GM18517 (cell line): ENCODE measurements at regions not wholly inside any gene's neighbourhood (a gene's known extent, or its start where the extent isn't known, plus 50 kb on each side); places are given as distances from the start of the nearest gene placed in this dataset.
"Not testable (repeated sequence)": the region's sequence is repeated elsewhere in the genome, so short reads cannot be mapped to it uniquely, and the experiment has no call there.

ENCODE experiments used
- ATAC-seq: cut with Tn5 transposase; IDR thresholded peaks from one replicate; pipeline ENCODE4 v1.9.1; 2021; ENCODE audit warnings: mild to moderate bottlenecking, moderate library complexity; ENCODE audit not compliant: unreplicated experiment

DNA sequence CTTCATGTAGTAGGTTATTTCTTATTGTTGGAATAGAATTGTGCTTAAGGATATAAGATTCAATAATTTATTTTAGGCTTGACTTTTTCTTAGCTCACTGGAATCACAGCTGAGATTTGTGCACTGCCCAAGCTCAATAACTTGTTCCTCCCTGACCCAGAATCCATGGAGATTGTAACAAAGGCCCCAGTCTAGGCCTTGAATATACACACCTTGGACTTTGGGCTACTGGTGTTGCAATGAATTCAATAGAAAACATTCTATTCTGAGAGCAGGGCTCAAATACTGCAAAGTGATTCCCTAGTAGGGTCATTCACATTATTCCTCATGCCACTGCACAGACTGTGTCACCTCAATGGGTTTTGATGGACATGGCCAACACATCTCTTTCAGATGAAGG lies 352.4 kb downstream of the GALC start:
- ATAC-seq = no peak

DNA sequence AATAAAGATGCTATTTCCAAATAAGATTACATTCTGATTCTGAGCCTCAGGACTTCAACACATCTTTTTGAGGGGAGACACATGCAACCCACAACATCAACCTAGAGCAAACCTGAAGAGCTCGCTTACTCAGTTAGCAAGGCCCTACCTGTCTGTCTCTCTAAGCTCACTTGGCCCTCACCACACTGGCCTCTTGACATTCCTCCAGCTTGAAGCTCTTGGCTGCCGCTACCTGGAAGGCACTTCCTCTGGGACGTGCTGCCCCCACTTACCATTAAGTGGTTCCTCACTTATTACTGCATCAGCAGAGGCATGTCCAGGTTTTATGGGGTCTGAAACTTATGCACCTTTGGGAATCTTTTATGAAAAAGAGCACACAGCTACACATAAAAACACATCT lies 354.8 kb downstream of the GALC start:
- no peak for ATAC-seq

DNA sequence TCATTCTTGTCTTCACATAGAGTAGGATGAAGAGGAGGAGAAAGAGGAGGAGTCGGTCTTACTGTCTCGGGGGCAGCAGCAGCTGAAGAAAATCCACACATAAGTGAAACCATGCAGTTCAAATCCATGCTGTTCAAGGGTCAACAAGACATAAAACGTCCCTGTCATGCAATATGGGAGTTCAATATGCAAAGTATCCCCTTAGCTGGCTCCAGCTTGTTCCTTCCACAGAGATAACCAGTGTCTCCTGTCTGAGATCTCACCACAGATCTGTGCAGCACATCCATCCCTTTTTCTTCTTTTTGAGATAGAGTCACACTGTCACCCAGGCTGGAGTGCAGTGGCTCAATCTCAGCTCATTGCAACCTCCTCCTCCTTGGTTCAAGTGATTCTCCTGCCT lies 357.5 kb downstream of the GALC start:
- ATAC-seq = no peak

DNA sequence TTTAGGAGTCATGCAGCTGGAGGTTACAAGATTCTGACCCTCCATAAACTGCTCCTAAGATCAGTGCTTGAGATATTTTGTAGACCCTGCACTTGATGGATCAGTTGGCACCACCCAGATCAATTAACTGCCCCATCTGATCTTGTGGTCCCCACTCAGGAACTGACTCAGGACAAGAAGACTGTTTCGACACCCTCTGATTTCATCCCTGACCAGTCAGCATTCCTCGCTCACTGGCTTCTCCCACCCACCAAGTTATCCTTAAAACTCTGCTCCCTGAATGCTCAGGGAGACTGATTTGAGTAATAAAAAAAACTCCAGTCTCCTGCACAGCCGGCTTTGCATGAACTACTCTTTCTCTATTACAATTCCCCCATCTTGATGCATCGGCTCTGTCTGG lies 360.2 kb downstream of the GALC start:
- no peak for ATAC-seq

DNA sequence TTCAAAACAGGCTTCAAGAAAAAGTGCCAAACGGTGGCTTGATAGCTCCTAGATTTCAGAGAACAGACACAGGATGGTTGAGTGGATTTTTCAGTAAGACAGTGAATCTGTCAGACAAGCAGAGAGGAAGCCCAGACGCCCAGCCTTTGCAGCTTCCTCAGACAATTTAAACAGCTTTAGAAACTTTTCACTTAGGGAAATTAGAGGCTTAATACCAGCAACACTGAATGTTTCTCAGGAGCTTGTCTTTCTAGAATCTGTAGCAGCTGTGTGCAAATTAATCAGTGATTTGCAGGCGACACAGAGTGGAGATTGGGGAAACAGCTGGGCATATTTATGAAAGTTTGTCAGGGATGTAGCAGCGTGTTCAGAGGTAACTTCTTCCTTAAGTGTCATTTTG lies 362.1 kb downstream of the GALC start:
- ATAC-seq = no peak

DNA sequence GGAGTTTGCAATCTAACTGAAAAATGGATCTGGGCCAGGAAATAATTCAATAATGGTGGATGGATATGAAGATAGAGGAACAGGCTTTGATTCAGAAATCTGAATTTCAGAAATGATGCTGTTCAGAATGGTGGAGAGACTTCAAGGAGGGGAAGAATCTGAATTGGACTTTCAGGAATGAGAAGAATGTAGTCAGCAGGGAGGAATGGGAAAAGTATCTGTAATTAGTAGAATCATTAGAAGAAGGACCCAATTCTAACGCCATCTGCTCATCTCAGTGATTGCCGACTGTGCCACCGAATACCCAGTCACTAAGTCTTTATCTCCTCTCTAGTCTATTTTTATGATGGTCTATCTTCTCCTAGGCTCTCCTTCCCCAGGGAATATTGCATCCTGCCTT lies 363.2 kb downstream of the GALC start:
- ATAC-seq = no peak

DNA sequence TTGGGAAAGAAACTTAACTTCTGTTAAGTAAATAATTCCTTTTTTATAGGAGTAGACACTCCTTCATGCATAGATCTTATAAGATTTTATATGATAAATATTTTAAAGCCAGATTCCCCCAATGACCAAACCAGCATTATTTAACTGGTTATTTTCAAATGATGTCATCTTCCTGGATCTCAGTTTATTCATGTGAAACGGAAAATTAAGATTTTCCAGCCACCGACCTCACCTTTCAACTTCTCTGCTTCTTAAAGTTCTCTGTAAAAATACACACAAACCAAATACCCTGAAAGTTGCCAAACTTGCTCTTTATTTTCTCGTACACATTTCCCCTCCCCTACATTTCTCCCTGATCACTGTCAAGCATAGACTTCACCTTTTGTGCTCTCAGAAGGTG lies 364.2 kb downstream of the GALC start:
- ATAC-seq = no peak

DNA sequence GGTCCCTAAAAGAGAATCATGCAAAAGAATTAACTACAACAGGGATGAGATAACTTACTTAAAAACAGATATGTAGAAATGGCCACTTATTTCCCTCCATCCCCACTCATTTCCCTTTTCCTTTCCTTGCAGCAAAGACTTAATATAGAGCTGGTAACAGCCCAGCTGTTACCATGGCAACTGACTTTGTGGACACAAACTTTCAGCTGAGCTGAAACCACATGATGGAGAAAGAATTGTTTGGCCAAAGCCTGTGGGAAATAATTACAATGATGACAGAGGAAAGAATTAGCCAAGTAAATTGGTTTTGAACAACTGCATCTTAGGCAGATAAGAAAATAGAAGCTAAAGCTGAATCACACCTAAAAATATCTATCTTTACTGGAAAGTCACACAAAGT lies 364.9 kb downstream of the GALC start:
- no peak for ATAC-seq

DNA sequence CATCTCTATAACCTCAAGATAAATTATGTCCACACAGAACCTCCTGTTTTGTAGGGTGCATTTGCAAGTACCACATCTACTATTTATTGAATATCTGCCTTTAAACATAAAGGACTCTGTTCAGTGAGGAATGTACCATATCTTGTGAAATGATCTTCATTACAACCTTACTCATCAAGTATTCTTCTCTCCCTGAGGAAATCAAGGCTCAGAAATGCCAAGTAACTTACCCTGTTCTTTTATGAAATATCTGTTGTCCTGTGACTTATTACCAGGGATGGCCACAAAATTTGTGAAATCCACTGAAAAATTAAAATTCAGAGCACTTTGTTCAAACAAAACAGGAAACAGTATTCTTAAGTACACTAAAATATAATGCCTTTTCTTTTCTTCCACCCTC lies 366.7 kb downstream of the GALC start:
- ATAC-seq = no peak

DNA sequence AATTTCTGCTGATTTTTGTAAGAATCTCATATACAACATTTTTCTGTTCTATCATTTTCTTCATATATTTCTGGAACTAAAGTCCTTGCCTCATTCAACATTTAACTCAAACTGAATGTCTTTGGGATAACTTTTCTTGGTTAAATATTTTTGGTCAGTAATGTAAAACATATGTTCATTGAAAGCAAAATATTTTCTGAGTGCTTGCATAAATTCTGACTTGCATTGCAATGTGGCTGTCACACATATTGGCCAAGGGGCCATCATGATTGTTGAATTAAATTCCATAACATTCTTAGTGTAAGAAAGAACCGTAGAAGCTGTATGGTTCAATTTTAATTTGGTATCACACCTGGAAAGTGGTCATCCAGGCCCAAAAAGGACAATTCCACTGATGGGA lies 369.4 kb downstream of the GALC start:
- no peak for ATAC-seq

DNA sequence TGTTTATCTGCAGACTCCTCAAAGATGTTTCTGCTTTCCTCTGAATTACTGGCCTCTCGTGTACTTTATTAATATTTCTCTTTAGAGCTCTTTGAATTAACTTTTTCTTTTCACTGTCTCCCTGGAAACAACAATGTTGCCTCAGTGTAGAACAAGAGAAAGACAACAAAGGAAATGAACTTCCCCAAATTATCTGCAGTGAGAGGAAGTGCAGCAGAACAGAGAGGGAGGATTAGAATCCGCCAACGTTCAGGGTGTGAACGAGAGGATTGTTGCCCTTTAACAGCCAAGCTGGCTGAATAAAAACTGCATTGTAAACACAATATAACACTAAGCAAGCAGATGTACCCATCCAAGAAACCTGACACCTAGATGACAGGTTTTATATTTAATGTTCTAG lies 375.9 kb downstream of the GALC start:
- ATAC-seq = no peak

DNA sequence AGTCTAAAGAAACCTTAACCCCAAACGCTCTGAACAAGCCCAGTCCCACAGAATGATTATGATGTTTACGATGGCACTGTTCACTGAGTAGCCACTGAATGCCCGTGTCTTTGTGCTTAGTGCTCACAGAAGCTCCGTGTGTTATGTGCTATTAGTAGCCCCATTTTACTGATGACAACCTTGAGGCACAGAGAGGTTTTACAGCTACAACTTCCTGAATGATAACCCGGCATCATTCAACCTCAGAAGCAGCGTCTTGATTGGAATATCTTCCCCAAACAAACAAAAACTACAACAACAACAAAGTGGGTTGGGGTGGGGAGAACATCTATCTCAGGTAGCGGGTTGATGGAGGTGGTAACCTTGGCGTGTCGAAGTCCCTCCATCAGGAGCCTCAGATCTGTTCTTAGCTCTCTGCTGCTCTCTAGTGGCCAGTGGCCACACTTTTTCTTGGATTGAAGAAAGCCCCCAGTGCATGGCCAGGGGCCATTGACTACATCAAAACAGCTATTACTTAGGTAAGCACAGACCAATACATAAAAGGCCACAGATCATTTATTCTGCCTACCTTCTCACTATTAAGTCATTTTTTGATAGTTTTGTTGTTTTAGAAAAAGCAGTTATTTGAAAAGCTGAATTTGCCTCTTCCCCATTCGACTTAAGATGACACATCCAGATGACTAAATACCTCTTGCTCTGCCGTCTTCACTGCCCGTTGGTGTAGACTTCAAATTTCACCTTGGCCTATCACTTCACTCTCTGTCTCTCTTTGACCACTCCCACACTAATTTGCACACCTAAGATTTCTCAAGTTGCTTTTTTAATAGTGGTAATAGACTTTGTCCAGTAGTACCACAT lies 376.9 kb downstream of the GALC start:
- ATAC-seq = peak; percentile 80

DNA sequence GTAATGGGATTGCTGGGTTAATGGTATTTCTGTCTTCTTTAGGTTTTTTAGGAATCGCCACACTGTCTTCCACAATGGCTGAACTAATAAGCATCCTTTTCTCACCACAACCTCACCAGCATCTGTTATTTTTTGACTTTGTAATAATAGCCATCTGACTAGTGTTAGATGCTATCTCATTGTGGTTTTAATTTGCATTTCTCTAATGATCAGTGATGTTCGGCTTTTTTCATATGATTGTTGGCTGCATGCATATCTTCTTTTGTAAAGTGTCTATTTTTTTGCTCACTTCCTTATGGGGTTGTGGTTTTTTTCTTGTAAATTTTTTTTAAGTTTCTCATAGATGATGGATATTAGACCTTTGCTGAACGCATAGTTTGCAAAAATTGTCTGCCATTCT lies 377.9 kb downstream of the GALC start:
- ATAC-seq = no peak

DNA sequence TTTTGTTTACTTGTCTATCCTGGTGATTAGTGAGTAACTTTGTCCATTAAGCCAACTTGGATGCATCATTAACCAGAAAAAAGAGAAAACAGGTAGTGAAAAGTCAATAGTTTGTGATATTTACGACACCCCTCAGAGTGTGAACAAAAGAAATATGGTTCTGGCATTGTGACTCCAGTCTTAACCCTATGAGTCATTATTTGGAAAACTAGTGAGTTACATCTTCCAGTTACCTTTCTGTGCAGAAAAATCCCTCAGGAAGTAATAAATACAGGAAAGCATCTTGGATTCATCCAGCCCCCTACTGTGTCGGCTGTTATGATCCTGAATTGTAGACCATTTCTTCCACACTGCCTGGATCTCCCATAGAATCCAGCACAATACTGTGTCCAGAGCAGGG lies 379.1 kb downstream of the GALC start:
- no peak for ATAC-seq

DNA sequence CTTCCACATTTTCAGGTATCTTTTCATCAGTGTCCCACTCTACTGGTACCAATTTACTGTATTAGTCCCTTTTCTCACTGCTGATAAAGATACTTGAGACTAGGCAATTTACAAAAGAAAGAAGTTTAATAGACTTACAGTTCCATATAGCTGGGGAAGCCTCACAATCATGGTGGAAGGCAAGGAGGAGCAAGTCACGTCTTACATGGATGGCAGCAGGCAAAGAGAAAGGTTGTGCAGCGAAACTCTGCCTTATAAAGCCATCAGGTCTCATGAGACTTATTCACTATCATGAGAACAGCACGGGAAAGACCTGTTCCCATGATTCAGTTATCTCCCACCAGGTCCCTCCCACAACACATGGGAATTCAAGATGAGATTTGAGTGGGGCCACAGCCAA lies 385.9 kb downstream of the GALC start:
- not testable (repeated sequence) for ATAC-seq

DNA sequence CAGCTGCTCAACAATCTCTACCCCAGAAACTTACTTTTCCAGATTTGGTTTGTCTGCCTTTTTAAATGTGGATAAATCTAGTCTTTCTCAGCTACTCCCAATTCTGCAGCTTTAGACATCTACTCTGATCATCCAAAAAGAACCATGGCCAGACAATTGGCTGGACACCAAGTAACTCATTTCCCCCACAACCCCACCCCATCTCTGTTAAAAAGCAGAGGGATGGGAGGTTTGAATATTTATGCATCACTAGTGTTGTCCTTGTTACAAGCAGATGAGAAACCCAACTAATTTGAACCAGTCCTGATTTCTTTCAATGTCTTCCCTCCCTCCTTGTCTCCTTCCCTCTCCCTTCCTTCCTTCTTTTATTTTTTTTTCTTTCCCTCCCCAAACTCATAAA lies 391.9 kb downstream of the GALC start:
- no peak for ATAC-seq

DNA sequence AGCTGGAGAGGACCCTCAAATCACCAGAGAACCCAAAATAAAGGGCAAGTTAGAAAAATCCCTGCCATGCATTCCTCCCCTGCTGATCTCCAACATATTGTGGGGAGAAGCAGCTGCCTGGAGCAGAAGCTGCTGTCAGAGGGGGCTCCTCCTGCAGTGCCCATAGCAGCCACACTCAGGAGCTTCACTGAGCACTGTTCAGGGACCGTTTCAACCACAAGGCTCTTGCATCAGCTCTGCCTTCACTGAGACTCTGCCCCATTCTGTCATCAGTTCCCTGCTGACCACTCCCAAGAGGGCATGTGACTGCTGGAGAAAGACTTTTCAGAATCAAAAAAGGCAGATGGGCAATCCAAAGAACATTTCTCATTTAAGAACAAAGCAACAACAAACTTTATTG lies 392.7 kb downstream of the GALC start:
- ATAC-seq = no peak

DNA sequence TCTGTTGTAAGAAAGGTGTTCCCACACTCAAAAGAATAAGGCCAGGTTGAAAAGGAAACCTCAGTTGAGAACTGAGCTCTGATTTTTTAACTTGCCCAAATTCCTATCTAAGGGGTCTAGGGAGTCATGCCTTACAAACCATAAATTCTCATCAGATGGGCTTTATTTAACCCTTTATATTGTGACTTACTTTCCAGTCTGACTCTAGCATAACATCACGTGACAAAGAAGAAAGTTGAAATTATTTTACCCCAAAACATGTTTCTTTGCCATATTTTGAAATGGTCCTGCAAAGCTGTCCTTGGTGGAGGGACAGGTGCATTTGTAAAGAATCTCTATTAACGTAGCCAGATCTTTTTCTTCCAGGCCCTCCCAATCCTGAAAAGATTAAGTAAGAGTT lies 411.7 kb downstream of the GALC start:
- ATAC-seq = no peak

DNA sequence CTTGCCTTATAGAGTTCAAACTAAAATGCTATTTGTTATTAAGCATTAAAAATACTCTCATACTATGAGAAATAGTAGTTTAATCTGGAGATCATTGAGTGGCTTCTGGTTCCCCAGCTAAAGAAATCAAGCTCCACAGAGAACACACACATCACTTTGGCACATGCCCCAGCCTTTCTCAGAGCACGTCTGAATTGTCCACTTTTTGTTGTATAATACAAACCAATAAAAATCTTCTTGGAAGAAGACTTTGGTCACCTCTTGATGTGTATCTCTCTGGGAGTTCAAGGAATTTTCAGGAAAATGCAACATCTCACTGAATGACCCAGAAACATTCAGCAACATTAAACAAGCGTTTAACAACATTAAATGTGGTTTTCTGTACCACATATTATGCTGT lies 413.9 kb downstream of the GALC start:
- ATAC-seq = no peak

DNA sequence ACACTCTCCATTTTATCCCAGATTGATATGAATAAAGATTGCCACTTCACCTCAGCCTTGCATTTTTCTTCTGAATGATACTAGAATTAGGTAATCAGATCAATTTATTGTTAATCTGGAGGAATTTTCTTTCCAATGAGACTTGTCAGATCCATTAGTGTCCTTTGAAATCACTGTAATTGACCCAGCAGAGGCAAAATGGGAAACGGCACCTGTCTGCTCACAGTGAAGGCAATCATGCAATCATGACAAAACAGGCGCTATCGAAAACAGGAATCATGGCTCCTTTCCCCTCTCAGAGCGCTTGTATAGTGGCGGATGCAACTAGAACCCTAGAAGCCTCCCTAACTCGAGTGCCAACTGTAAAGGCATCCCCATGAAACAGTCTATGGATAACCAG lies 417.6 kb downstream of the GALC start:
- ATAC-seq = no peak

DNA sequence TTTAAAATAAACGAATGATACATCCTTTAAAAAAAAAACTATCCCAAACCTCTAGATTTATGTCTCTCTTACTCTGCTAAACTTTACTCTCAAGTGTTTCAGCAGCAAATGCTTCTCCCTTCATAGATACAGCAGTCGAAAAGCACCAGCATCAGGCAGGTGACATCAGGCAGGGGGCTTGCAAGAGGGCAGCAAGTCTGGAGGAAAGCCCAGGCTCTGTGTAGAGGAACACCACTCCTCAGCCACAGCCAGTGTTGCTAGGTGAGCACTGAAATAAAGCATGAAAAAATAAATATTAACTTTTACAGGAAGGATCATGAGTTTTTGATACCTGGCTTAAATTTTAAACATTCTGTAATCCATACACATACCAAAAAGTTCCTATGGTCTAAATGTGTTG lies 419.4 kb downstream of the GALC start:
- no peak for ATAC-seq

DNA sequence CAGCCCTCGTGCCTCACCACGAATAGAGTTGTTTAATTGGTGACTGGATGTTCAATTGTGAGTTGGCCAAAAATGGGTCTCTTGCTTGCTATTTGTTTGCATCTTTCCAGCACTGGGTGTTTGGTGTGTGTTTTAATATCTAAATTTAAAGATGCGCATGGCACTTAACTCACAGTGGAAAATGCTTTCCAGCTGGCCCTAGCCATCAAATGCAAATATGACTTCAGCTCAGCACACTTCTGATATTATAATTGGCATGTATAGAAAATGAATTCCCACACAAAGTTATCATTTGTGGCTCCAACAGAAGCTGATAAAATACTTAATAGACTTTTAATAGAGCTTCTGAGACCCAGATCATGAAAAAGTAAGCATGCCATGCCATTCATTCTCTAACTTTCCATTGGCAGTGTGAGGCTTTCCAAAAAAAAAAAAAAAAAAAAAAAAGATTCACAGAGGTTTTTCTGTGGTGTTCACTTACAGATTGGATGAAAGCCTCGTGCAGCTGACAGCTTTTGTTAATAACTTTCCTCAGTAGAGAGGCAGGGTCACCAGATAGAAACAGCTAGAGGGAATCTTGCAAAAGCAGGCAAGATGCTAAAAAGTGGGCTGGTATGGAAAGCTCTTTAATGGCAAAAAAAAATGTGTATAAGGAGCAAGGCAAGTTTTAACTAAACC lies 425.2 kb downstream of the GALC start:
- ATAC-seq = no peak

DNA sequence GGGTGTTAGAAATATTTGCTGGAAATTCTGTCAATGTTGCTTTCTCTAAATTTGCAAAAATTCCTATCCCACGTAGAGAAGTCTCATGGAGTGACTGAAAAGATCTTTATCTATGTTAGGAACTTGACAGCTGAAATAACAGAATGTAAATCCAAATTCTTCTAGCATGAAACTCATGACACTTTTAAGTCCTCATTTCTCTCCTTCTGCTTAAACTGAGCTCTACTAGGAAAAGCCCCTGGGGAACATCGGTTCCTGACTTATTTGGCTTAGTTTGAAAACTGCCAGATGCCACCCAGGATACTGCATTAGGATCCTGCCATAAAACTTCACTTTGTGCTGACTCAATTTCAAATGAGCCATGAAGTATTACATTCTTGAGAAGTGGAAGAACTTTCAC lies 426.0 kb downstream of the GALC start:
- ATAC-seq = no peak
